Mammary epithelial cell (primary cell): ENCODE measurements at regions not wholly inside any gene's neighbourhood (a gene's known extent, or its start where the extent isn't known, plus 50 kb on each side); places are given as distances from the start of the nearest gene placed in this dataset.

Experiments used
- CTCF ChIP-seq, 2 donors: IDR thresholded peaks in 1 of 2; conservative IDR thresholded peaks in 1 of 2; 2 replicates each; pipeline ENCODE4 v1.5.1; 2011 to 2012; ENCODE audit warnings: inconsistent platforms in 2 of 2, low read length in 2 of 2, mild to moderate bottlenecking in 2 of 2, control low read depth in 1 of 2, low read depth in 1 of 2; ENCODE audit not compliant: insufficient read depth in 1 of 2; ENCODE audit errors: extremely low read depth in 1 of 2
- EZH2 ChIP-seq: IDR thresholded peaks from 2 replicates; pipeline ENCODE4 v1.6.1; 2012; ENCODE audit warnings: low read length, inconsistent platforms, borderline replicate concordance

GRCh38 chr6:41494212-41495110 lies 51.7 kb upstream of the FOXP4 start:
- TF ChIP-seq CTCF (conservative IDR thresholded peaks at IDR 0.05 in 1 of 2, IDR thresholded peaks at IDR 0.05 in 1 of 2; ENCODE audit: extremely low read depth in 1 of 2, insufficient read depth in 1 of 2, low read depth in 1 of 2, low read length in 2 of 2) (no peak), EZH2 (no peak)
